CD14-positive monocyte (primary cell): ENCODE measurements at regions not wholly inside any gene's neighbourhood (a gene's known extent, or its start where the extent isn't known, plus 50 kb on each side); places are given as distances from the start of the nearest gene placed in this dataset.

Source experiments
- DNase-seq, 3 donors: peaks; one replicate each; pipeline ENCODE4 v3.0.0-alpha.2; 2011 to 2022
- H2AFZ ChIP-seq: 2 replicates; pipeline ENCODE4 v1.6.0; 2012; ENCODE audit warnings: mild to moderate bottlenecking, low read depth, low read length, inconsistent platforms; ENCODE audit not compliant: insufficient read depth, poor library complexity, severe bottlenecking
- H3K27ac ChIP-seq, 2 donors: 1 replicate in 1 of 2; 2 replicates in 1 of 2; pipeline ENCODE4 v1.5.1; 2012 to 2013; ENCODE audit warnings: low read length in 2 of 2, control low read depth in 1 of 2, inconsistent platforms in 1 of 2, low read depth in 1 of 2, mild to moderate bottlenecking in 1 of 2
- H3K27me3 ChIP-seq, 2 donors: one replicate each; pipeline versions ENCODE4 v1.6.0 to v1.6.1; 2011 to 2013; ENCODE audit warnings: low read length in 2 of 2; ENCODE audit not compliant: control insufficient read depth in 2 of 2, insufficient read depth in 2 of 2
- H3K36me3 ChIP-seq, 2 donors: replicated peaks in 1 of 2; 1 replicate in 1 of 2; 2 replicates in 1 of 2; pipeline versions ENCODE4 v1.5.1 to v1.6.1; 2012 to 2013; ENCODE audit warnings: low read length in 2 of 2, control low read depth in 1 of 2, inconsistent platforms in 1 of 2, mild to moderate bottlenecking in 1 of 2; ENCODE audit not compliant: insufficient read depth in 2 of 2, control insufficient read depth in 1 of 2
- H3K4me1 ChIP-seq, 2 donors: 1 replicate in 1 of 2; 2 replicates in 1 of 2; pipeline versions ENCODE4 v1.5.1 to v1.6.1; 2012 to 2013; ENCODE audit warnings: low read length in 2 of 2, control low read depth in 1 of 2, inconsistent platforms in 1 of 2, mild to moderate bottlenecking in 1 of 2, moderate library complexity in 1 of 2; ENCODE audit not compliant: insufficient read depth in 2 of 2, control insufficient read depth in 1 of 2
- H3K4me2 ChIP-seq: replicated peaks from 2 replicates; pipeline ENCODE3; 2012; ENCODE audit warnings: low read length, moderate library complexity, mild to moderate bottlenecking; ENCODE audit not compliant: poor library complexity, severe bottlenecking; ENCODE audit errors: extremely low read depth
- H3K4me3 ChIP-seq, 3 experiments: fragments of 200-600 bp in 1 of 3; sonication (generic) in 1 of 3; replicated peaks in 1 of 3; 1 replicate in 2 of 3; 2 replicates in 1 of 3; pipeline ENCODE4 v1.5.1; 2011 to 2013; ENCODE audit warnings: low read length in 3 of 3, mild to moderate bottlenecking in 3 of 3, control low read depth in 2 of 3, low read depth in 2 of 3, inconsistent platforms in 1 of 3, moderate library complexity in 1 of 3
- H3K79me2 ChIP-seq: 2 replicates; pipeline ENCODE4 v1.6.0; 2012; ENCODE audit warnings: mild to moderate bottlenecking, control low read depth, inconsistent platforms, low read length, moderate library complexity; ENCODE audit not compliant: insufficient read depth
- H3K9ac ChIP-seq: 2 replicates; pipeline ENCODE4 v1.6.0; 2017; ENCODE audit warnings: low read length, mild to moderate bottlenecking; ENCODE audit not compliant: insufficient read depth, poor library complexity, severe bottlenecking
- H3K9me3 ChIP-seq, 2 donors: replicated peaks in 1 of 2; 1 replicate in 1 of 2; 2 replicates in 1 of 2; pipeline versions ENCODE4 v1.5.1 to v1.6.1; 2012 to 2013; ENCODE audit warnings: low read length in 2 of 2, control low read depth in 1 of 2; ENCODE audit not compliant: control insufficient read depth in 1 of 2, insufficient read depth in 1 of 2
- H4K20me1 ChIP-seq: 2 replicates; pipeline ENCODE4 v1.6.0; 2012; ENCODE audit warnings: mild to moderate bottlenecking, low read length, control low read depth, moderate library complexity; ENCODE audit not compliant: insufficient read depth
- H3K27ac Mint-ChIP-seq, 7 donors: one replicate each; pipeline ENCODE4 v1.8.0; 2020; ENCODE audit warnings: mild to moderate bottlenecking in 7 of 7, mixed read lengths in 7 of 7, moderate library complexity in 6 of 7, inconsistent platforms in 2 of 7
- H3K27me3 Mint-ChIP-seq, 3 donors: one replicate each; pipeline ENCODE4 v1.8.0; 2021 to 2022; ENCODE audit warnings: low read depth in 3 of 3, mild to moderate bottlenecking in 3 of 3, mixed read lengths in 3 of 3, moderate library complexity in 3 of 3, inconsistent platforms in 1 of 3
- H3K36me3 Mint-ChIP-seq, 2 donors: one replicate each; pipeline ENCODE4 v1.8.0; 2020; ENCODE audit warnings: mixed read lengths in 2 of 2, inconsistent platforms in 1 of 2, mild to moderate bottlenecking in 1 of 2
- H3K4me1 Mint-ChIP-seq: one replicate; pipeline ENCODE4 v1.8.0; 2020; ENCODE audit warnings: mild to moderate bottlenecking, mixed read lengths
- H3K4me3 Mint-ChIP-seq, 2 donors: one replicate each; pipeline ENCODE4 v1.8.0; 2020; ENCODE audit warnings: mild to moderate bottlenecking in 2 of 2, mixed read lengths in 2 of 2, moderate library complexity in 1 of 2
- H3K9me3 Mint-ChIP-seq, 7 donors: one replicate each; pipeline ENCODE4 v1.8.0; 2020 to 2022; ENCODE audit warnings: mixed read lengths in 7 of 7, mild to moderate bottlenecking in 6 of 7, moderate library complexity in 6 of 7, inconsistent platforms in 2 of 7
- CTCF ChIP-seq: fragments of 200-600 bp; IDR thresholded peaks from one replicate; pipeline ENCODE4 v1.8.0; 2022; ENCODE audit warnings: antibody characterized with exemption, mild to moderate bottlenecking
- WGBS: methylation state at CpG from one replicate; pipeline ENCODE4 v1.1.5; 2013; ENCODE audit warnings: missing lambda C conversion rate; ENCODE audit not compliant: insufficient coverage; 5-methylcytosine and 5-hydroxymethylcytosine counted together
- intact Hi-C, 2 donors: fragments of 100-400 bp; cut with micrococcal nuclease; formaldehyde crosslinking; loops; one replicate each; pipeline versions ENCODE4 v1.15.0 to v1.15.1; 2023

- Histone ChIP-seq H3K4me2 (no peak overlapping the region), H3K4me1 (no peaks in the 10 kb centered on the region), H4K20me1 (no peaks in the 10 kb centered on the region), H3K27ac (no peak overlapping the region), H3K79me2 (no peaks in the 10 kb centered on the region), H3K36me3 (no peaks in the 10 kb centered on the region), H3K27me3 (no peaks in the 10 kb centered on the region), H3K9ac (no peak overlapping the region), H2AFZ (no peak overlapping the region), H3K9me3 (no peaks in the 10 kb centered on the region), H3K4me3 (no peak overlapping the region)
- DNase-seq: no peak
- Mint-ChIP-seq H3K27ac (no peak overlapping the region), H3K36me3 (no peaks in the 10 kb centered on the region), H3K4me1 (no peaks in the 10 kb centered on the region), H3K9me3 (peaks cover 0 to 5% (median 0%) of the 10 kb centered on the region in 7 donors), H3K27me3 (peaks cover 0 to 2% (median 1%) of the 10 kb centered on the region in 3 donors), H3K4me3 (no peak overlapping the region)
- TF ChIP-seq CTCF: no peak
- intact Hi-C loops: no loop called here
Observed at GRCh38 chr1:214843281-214843680, 239.3 kb upstream of the KCNK2 start.

GRCh38 chr1:214844319-214844718 is 238.2 kb upstream of the KCNK2 start:
- Histone ChIP-seq H3K27me3 (no peaks in the 10 kb centered on the region), H3K4me1 (no peaks in the 10 kb centered on the region), H3K4me3 (no peak overlapping the region), H3K9me3 (no peaks in the 10 kb centered on the region), H3K36me3 (no peaks in the 10 kb centered on the region), H3K79me2 (no peaks in the 10 kb centered on the region), H4K20me1 (no peaks in the 10 kb centered on the region), H2AFZ (no peak overlapping the region), H3K27ac (no peak overlapping the region), H3K4me2 (no peak overlapping the region), H3K9ac (no peak overlapping the region)
- no peak for TF ChIP-seq CTCF
- H3K36me3 Mint-ChIP-seq: no peaks in the 10 kb centered on the region
- DNase-seq: no peak
- no peak overlapping the region for H3K4me3 Mint-ChIP-seq
- H3K27me3 Mint-ChIP-seq: peaks cover 0 to 3% (median 1%) of the 10 kb centered on the region in 3 donors
- H3K27ac Mint-ChIP-seq: no peak overlapping the region
- H3K9me3 Mint-ChIP-seq: peaks cover 0 to 7% (median 2%) of the 10 kb centered on the region in 7 donors
- intact Hi-C loops: no loop called here
- no peaks in the 10 kb centered on the region for H3K4me1 Mint-ChIP-seq
- 75% methylated on average over 1 of the region's 4 CpGs for WGBS
